GM12864 (cell line): ENCODE measurements at regions not wholly inside any gene's neighbourhood (a gene's known extent, or its start where the extent isn't known, plus 50 kb on each side); places are given as distances from the start of the nearest gene placed in this dataset.
"Not testable (repeated sequence)": the region's sequence is repeated elsewhere in the genome, so short reads cannot be mapped to it uniquely, and the experiment has no call there.

ENCODE experiments used
- DNase-seq: peaks from one replicate; pipeline ENCODE4 v3.0.0-alpha.2; 2011; ENCODE audit warnings: low read depth
- H3K4me3 ChIP-seq: 2 replicates; pipeline ENCODE4 v1.5.1; 2011; ENCODE audit warnings: mild to moderate bottlenecking, low read depth, low read length, control low read depth
- CTCF ChIP-seq: IDR thresholded peaks from 2 replicates; pipeline ENCODE4 v1.5.1; 2011; ENCODE audit warnings: low read depth, mild to moderate bottlenecking, moderate library complexity, low read length, control low read depth, inconsistent platforms; ENCODE audit errors: missing control alignments

- DNase-seq, result no peak
- H3K4me3 ChIP-seq, result peak overlapping the region; percentile 69
- no peak for TF ChIP-seq CTCF
Measured at GRCh38 chr17:77089124-77089490, 51.7 kb upstream of the SEC14L1 start.

DNA sequence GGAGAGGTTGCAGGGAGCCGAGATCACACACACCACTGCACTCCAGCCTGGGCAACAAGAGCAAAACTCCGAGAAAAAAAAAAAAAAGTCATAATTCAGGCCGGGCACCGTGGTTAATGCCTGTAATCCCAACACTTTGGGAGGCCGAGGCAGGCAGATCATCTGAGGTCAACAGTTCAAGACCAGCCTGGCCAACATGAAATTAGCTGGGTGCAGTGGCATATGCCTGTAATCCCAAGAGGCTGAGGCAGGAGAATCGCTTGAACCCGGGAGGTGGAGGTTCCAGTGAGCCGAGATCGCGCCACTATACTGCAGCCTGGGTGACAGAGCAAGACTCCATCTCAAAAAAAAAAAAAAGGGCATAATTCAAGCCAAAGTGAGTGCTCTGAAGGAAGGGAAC, 50.8 kb upstream of the SEC14L1 start:
- peak overlapping the region; percentile 69 for H3K4me3 ChIP-seq
- DNase-seq, result not testable (repeated sequence)

DNA sequence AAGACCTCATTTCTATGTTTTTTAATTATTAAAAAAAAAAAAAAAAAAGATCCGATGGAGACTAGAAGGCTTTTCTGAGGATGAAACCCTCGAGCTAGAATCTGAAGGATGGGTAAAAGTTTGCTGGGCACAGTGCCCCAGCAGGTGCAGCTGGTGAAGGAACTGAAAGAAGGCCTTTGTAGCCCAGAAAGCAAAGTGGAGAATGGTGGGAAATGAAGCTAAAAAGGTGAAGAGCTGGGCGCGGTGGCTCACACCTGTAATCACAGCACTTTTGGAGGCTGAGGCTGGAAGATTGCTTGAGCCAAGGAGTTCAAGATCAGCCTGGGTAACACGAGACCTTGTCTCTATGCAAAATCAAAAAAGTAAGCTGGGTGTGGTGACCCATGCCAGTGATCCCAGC, 50.3 kb upstream of the SEC14L1 start:
- peak overlapping the region; percentile 69; the same call in 1 of the 2 replicates for H3K4me3 ChIP-seq
- no peak for TF ChIP-seq CTCF
- DNase-seq, result no peak
